SK-N-DZ (cell line): ENCODE measurements at regions not wholly inside any gene's neighbourhood (a gene's known extent, or its start where the extent isn't known, plus 50 kb on each side); places are given as distances from the start of the nearest gene placed in this dataset.
A peak's percentile ranks its signal among the peaks of the same experiment; 100 is the strongest.

Experiments
- DNase-seq: peaks from one replicate; pipeline ENCODE4 v3.0.0-alpha.2; 2015; ENCODE audit warnings: low spot score
- small RNA-seq, 2 experiments: library from RNA; depleted of rRNA; stranded (forward); fragments of <200 nt; gene quantifications; one replicate each; pipeline ENCODE3, GENCODE V24; 2014

DNA sequence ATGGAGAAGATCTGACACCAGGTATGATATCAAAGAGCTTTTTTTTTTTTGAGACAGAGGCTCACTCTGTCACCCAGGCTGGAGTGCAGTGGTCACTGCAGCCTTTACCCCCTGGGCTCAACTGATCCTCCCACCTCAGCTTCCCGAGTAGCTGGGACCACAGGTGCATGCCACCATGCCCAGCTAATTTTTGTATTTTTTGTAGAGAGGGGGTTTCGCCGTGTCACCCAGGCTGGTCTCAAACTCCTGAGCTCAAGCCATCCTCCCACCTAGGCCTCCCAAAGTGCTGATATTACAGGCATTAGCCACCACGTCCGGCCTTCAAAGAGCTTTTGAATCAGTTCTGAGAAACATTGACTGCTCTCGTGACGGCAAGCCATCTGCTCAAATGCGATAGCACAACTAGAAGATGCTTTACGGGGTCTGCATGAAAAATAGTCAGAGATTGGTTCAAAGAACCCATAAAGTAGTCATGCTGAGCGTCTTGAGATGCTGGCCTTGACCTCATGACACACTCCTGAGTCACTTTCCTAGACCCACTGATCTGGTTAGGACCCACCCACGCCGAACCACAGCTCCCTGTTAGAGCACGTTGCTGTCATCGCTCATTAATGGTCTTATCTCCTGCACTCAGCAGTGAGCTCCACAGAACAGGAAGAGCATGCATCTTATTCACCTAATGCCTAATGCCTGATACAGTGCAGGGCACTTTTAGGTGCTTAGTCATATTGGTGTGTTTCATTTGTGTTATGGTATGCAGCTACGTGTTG lies 57.0 kb upstream of the NR2F2 start:
- DNase-seq: peak; percentile 26

DNA sequence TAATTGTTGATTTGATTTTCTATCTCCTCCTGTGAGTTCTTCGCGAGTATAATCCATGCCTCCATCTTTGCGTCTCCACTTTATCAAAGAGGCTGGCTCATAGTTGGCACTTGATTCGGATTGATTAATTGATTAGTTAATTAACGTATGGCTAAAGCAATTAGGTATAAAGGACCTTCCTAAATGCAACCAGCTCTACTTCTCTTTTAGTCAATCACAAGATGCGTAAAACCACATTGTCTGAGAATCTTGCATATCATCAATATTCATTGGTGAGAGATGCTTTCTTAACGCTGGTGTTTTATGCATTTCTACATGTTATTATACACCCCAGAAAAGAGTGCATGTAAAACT lies 56.4 kb upstream of the NR2F2 start:
- no peak for DNase-seq

DNA sequence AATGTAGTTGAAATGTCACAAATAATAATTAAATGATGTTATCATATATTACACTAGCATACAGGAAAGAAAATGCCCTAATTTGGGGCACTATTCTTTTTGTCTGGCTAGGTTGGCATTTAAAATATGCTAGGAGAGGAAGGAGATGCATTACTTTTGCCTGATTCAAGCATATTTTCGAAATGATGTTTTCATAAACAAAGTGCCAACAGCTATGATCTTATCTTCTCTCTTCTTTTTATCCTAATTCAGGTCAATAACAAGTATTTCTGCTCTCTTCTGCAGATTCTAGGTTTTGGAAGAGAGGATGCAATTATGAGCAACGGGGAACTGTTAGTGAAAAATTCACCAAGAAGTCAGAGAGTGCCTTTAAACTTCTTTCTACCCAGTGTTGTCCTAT lies 55.8 kb upstream of the NR2F2 start:
- DNase-seq: no peak

DNA sequence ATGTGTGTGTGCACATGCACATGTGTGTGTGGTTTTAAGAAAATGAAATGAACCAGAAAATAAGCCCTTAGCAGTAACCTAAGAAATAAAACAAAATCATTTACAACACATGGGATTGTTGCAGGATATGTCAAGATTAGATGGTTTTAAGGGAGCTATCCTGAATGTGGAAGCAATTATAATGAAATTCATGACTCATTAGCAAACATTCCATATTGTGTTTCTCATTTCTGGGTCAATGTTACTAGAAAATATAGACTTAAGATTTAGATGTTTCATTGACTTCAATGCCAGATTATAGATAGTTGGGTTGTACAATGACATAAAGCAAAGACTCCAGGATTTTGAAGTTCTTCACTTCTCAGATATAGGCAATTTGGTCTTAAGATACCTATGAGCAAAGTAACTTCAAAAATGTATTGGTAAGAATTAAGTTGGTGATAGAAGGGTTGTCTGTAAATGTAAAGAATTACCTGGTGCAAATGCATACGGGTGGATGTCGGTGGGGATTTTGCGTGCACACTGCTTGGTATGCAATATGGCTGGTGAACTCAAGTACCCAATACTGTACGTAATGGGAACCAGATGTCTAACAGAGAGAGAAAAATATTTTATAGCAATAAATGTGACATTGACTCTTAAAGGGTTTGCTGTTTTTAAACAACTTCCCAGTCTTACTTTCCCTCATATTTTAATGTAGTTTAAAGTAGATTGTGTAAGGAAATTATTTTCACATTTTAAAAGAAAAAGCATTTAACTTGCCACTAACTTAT lies 53.9 kb upstream of the NR2F2 start:
- DNase-seq: no peak

Small RNA genes in the stretch of these regions (small RNA-seq; reads per million reads assigned to genes)
- gene AC012409.4: 0 reads per million in 2 experiments
- gene RNU2-3P: 1.0 to 3.9 reads per million in 2 experiments
